ENCODE measurements at regions not wholly inside any gene's neighbourhood (a gene's known extent, or its start where the extent isn't known, plus 50 kb on each side); places are given as distances from the start of the nearest gene placed in this dataset.

- DNase-seq = no peak
Observed at GRCh38 chr15:94924971-94925598, 693.7 kb downstream of the MCTP2 start.

- DNase-seq = no peak
Observed at GRCh38 chr15:94925680-94926079, 694.3 kb downstream of the MCTP2 start.

GRCh38 chr15:94927003-94927402 lies 695.6 kb downstream of the MCTP2 start:
- DNase-seq = no peak

- DNase-seq = no peak
Observed at GRCh38 chr15:94929282-94929681, 697.9 kb downstream of the MCTP2 start.

GRCh38 chr15:94930441-94930840 lies 699.1 kb downstream of the MCTP2 start:
- no peak for DNase-seq

GRCh38 chr15:94930960-94931359 lies 699.6 kb downstream of the MCTP2 start:
- no peak for DNase-seq

- DNase-seq = no peak
Observed at GRCh38 chr15:94934440-94934839, 703.1 kb downstream of the MCTP2 start.

GRCh38 chr15:94937242-94937641 lies 705.9 kb downstream of the MCTP2 start:
- DNase-seq = no peak

- DNase-seq = no peak
Observed at GRCh38 chr15:94943888-94944287, 712.5 kb downstream of the MCTP2 start.

- DNase-seq = no peak
Observed at GRCh38 chr15:94951538-94951937, 720.2 kb downstream of the MCTP2 start.

- no peak for DNase-seq
Observed at GRCh38 chr15:94963953-94964352, 732.6 kb downstream of the MCTP2 start.

- DNase-seq = no peak
Observed at GRCh38 chr15:94965593-94965992, 734.2 kb downstream of the MCTP2 start.

- DNase-seq = no peak
Observed at GRCh38 chr15:94968133-94968532, 736.8 kb downstream of the MCTP2 start.

- no peak for DNase-seq
Observed at GRCh38 chr15:94970096-94970495, 738.7 kb downstream of the MCTP2 start.

- no peak for DNase-seq
Observed at GRCh38 chr15:94970802-94971201, 739.4 kb downstream of the MCTP2 start.

GRCh38 chr15:94972314-94972713 lies 741.0 kb downstream of the MCTP2 start:
- DNase-seq = no peak

- DNase-seq = no peak
Observed at GRCh38 chr15:94987085-94987484, 755.7 kb downstream of the MCTP2 start.

GRCh38 chr15:94991718-94992117 lies 760.4 kb downstream of the MCTP2 start:
- no peak for DNase-seq

- no peak for DNase-seq
Observed at GRCh38 chr15:95009635-95010034, 778.3 kb downstream of the MCTP2 start.

GRCh38 chr15:95013381-95013780 lies 782.0 kb downstream of the MCTP2 start:
- no peak for DNase-seq

- DNase-seq = no peak
Observed at GRCh38 chr15:95016511-95017229, 785.3 kb downstream of the MCTP2 start.

GRCh38 chr15:95017666-95018328 lies 786.4 kb downstream of the MCTP2 start:
- DNase-seq = no peak

GRCh38 chr15:95018888-95019545 lies 787.7 kb downstream of the MCTP2 start:
- no peak for DNase-seq

- no peak for DNase-seq
Observed at GRCh38 chr15:95019907-95020306, 788.5 kb downstream of the MCTP2 start.

All from stimulated activated naive CD4-positive, alpha-beta T cell treated with Interleukin-2 at 50 U/mL for 16 hours (primary cell).